MM.1S (cell line): ENCODE measurements at regions not wholly inside any gene's neighbourhood (a gene's known extent, or its start where the extent isn't known, plus 50 kb on each side); places are given as distances from the start of the nearest gene placed in this dataset.
A peak's percentile ranks its signal among the peaks of the same experiment; 100 is the strongest.

ENCODE experiments used
- DNase-seq: peaks from one replicate; pipeline ENCODE4 v3.0.0-alpha.2; 2015
- H2AFZ ChIP-seq: fragments of 300-600 bp; sonication (generic); 2 replicates; pipeline ENCODE4 v1.6.0; 2016; ENCODE audit warnings: antibody characterized with exemption, low read length
- H3F3A ChIP-seq: fragments of 300-600 bp; sonication (generic); 2 replicates; pipeline ENCODE4 v1.6.1; 2016; ENCODE audit warnings: mild to moderate bottlenecking, antibody characterized with exemption, low read length, moderate library complexity, mixed read lengths; ENCODE audit not compliant: insufficient read depth
- H3K27ac ChIP-seq: fragments of 300-600 bp; sonication (generic); 2 replicates; pipeline ENCODE4 v1.5.1; 2016; ENCODE audit warnings: mild to moderate bottlenecking, low read length
- H3K27me3 ChIP-seq: fragments of 300-600 bp; sonication (generic); replicated peaks from 2 replicates; pipeline ENCODE4 v1.6.0; 2016; ENCODE audit warnings: low read length; ENCODE audit not compliant: insufficient read depth
- H3K36me3 ChIP-seq: fragments of 300-600 bp; sonication (generic); replicated peaks from 2 replicates; pipeline ENCODE4 v1.6.1; 2016; ENCODE audit warnings: mild to moderate bottlenecking, low read length, mixed read lengths; ENCODE audit not compliant: insufficient read depth
- H3K4me1 ChIP-seq: fragments of 300-600 bp; sonication (generic); 2 replicates; pipeline ENCODE4 v1.6.1; 2016; ENCODE audit warnings: low read length, mixed read lengths
- H3K4me2 ChIP-seq: fragments of 300-600 bp; sonication (generic); 2 replicates; pipeline ENCODE4 v1.6.0; 2016; ENCODE audit warnings: low read depth, low read length
- H3K4me3 ChIP-seq: fragments of 300-600 bp; sonication (generic); 2 replicates; pipeline ENCODE4 v1.5.1; 2016; ENCODE audit warnings: low read length, mixed read lengths
- H3K79me2 ChIP-seq: fragments of 300-600 bp; sonication (generic); 2 replicates; pipeline ENCODE4 v1.6.1; 2016; ENCODE audit warnings: mixed run types, low read length, mixed read lengths
- H3K9ac ChIP-seq: fragments of 300-600 bp; sonication (generic); 2 replicates; pipeline ENCODE4 v1.6.1; 2016; ENCODE audit warnings: low read length, mixed read lengths
- H3K9me2 ChIP-seq: fragments of 300-600 bp; sonication (generic); replicated peaks from 2 replicates; pipeline ENCODE4 v1.6.1; 2016; ENCODE audit warnings: mild to moderate bottlenecking, low read length, mixed read lengths; ENCODE audit not compliant: insufficient read depth
- H3K9me3 ChIP-seq: fragments of 300-600 bp; sonication (generic); replicated peaks from 2 replicates; pipeline ENCODE4 v1.6.1; 2016; ENCODE audit warnings: mild to moderate bottlenecking, low read length, mixed read lengths; ENCODE audit not compliant: insufficient read depth
- H4K20me1 ChIP-seq: fragments of 300-600 bp; sonication (generic); 2 replicates; pipeline ENCODE4 v1.6.1; 2016; ENCODE audit warnings: mild to moderate bottlenecking, low read length, moderate library complexity, mixed read lengths; ENCODE audit not compliant: insufficient read depth
- EZH2 ChIP-seq: fragments of 300-600 bp; sonication (generic); optimal IDR thresholded peaks from 2 replicates; pipeline ENCODE3; 2017; ENCODE audit warnings: low read depth, mild to moderate bottlenecking, antibody characterized with exemption, low read length, mixed read lengths
- EZH2phosphoT487 ChIP-seq: fragments of 300-600 bp; sonication (generic); IDR thresholded peaks from 2 replicates; pipeline ENCODE4 v1.6.1; 2018; ENCODE audit warnings: antibody characterized with exemption, low read length
- TF ChIP-seq, protein P1 (sequence below): fragments of 300-600 bp; sonication (generic); IDR thresholded peaks from 2 replicates; pipeline ENCODE4 v1.5.1; 2016; ENCODE audit warnings: antibody characterized with exemption, low read length, mixed read lengths

DNA sequence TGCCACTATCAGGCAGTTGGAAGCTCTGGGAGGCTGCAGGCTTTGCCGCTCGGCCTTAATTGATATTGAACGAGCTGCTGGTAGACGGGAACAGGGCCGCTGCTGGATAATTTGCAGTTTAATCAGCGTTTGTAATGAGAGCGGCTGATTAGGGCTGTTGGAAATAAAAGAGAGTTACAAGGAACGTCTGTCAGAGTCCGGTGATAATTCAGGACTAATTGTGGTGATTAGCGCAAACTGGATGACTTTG, 68.2 kb upstream of the TBCA start:
- Histone ChIP-seq H3K4me1 (no peaks in the 10 kb centered on the region), H3K9ac (no peak overlapping the region), H3K4me3 (peak overlapping the region; percentile 13; the same call in 1 of the 2 replicates), H3F3A (no peaks in the 10 kb centered on the region; the same call in 1 of the 2 replicates), H3K9me2 (no peaks in the 10 kb centered on the region), H3K79me2 (no peaks in the 10 kb centered on the region), H3K4me2 (peak overlapping the region; percentile 27; the same call in 1 of the 2 replicates), H2AFZ (peak overlapping the region; percentile 16; the same call in 1 of the 2 replicates), H3K27ac (no peak overlapping the region), H3K27me3 (no peaks in the 10 kb centered on the region), H3K36me3 (no peaks in the 10 kb centered on the region), H3K9me3 (no peaks in the 10 kb centered on the region), H4K20me1 (no peaks in the 10 kb centered on the region)
- no peak for DNase-seq
- TF ChIP-seq EZH2phosphoT487 (no peak), EZH2 (no peak)
- TF ChIP-seq, protein P1, sequence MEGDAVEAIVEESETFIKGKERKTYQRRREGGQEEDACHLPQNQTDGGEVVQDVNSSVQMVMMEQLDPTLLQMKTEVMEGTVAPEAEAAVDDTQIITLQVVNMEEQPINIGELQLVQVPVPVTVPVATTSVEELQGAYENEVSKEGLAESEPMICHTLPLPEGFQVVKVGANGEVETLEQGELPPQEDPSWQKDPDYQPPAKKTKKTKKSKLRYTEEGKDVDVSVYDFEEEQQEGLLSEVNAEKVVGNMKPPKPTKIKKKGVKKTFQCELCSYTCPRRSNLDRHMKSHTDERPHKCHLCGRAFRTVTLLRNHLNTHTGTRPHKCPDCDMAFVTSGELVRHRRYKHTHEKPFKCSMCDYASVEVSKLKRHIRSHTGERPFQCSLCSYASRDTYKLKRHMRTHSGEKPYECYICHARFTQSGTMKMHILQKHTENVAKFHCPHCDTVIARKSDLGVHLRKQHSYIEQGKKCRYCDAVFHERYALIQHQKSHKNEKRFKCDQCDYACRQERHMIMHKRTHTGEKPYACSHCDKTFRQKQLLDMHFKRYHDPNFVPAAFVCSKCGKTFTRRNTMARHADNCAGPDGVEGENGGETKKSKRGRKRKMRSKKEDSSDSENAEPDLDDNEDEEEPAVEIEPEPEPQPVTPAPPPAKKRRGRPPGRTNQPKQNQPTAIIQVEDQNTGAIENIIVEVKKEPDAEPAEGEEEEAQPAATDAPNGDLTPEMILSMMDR, result no peak

DNA sequence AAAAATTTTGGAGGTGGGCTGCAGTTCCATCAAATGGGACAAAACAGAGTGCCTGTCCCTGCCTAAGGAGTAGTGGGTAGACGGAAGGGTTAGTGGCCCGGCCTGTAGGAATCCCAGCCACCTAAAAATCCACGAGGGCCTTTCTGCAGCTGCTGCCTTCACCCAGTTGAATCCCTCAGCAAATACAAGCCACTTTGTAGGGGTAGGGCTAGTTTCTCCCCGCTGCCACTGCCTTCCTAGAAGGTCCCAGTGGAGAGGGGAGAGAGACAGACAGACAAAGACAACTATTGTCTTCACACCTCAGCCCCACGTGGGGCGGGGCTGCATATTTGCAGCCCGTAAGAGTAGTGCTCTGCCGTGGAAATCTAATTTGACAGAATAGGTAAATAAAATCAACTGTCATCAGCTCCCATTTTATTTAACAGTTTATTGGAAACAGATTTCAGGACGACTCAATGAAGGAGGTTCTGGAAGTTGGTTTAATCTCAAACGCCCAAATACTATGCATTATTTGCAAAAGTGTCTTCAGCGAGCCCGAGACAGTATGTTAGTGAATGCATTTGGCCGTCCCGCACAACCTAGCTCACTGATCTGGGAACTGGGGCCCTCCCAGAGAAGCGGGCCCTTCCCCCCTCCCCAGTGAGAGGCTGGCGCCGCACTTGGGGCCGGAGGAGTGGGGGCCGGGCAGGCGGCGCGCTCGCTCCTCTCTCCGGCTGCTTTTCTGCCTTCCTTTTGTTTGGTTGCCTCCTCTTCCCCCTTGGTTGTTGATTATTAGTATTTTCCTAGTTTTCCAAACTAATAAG, 67.6 kb upstream of the TBCA start:
- H3K9me3 ChIP-seq, result no peaks in the 10 kb centered on the region
- no peaks in the 10 kb centered on the region; the same call in 1 of the 2 replicates for H3F3A ChIP-seq
- H4K20me1 ChIP-seq, result no peaks in the 10 kb centered on the region
- no peaks in the 10 kb centered on the region for H3K79me2 ChIP-seq
- H3K36me3 ChIP-seq, result no peaks in the 10 kb centered on the region
- H3K9me2 ChIP-seq, result no peaks in the 10 kb centered on the region
- H3K4me2 ChIP-seq, result no peak overlapping the region
- DNase-seq, result no peak
- no peak overlapping the region for H2AFZ ChIP-seq
- no peak overlapping the region for H3K4me3 ChIP-seq
- H3K9ac ChIP-seq, result no peak overlapping the region
- no peak overlapping the region for H3K27ac ChIP-seq
- H3K27me3 ChIP-seq, result no peaks in the 10 kb centered on the region
- TF ChIP-seq, protein P1, result no peak
- no peak for TF ChIP-seq EZH2phosphoT487
- TF ChIP-seq EZH2, result no peak
- no peaks in the 10 kb centered on the region for H3K4me1 ChIP-seq

GRCh38 chr5:77842243-77842642, 66.1 kb upstream of the TBCA start:
- Histone ChIP-seq H3K79me2 (no peaks in the 10 kb centered on the region), H3K9ac (no peak overlapping the region), H3K9me2 (no peaks in the 10 kb centered on the region), H3K4me3 (no peak overlapping the region), H3K36me3 (no peaks in the 10 kb centered on the region), H2AFZ (no peak overlapping the region), H3K4me1 (no peaks in the 10 kb centered on the region), H3K27ac (no peak overlapping the region), H3F3A (no peaks in the 10 kb centered on the region; the same call in 1 of the 2 replicates), H4K20me1 (no peaks in the 10 kb centered on the region), H3K9me3 (no peaks in the 10 kb centered on the region), H3K4me2 (no peak overlapping the region), H3K27me3 (no peaks in the 10 kb centered on the region)
- DNase-seq, result no peak
- TF ChIP-seq EZH2phosphoT487, result no peak
- TF ChIP-seq, protein P1, result no peak
- no peak for TF ChIP-seq EZH2
